GM19351 (cell line): ENCODE measurements at regions not wholly inside any gene's neighbourhood (a gene's known extent, or its start where the extent isn't known, plus 50 kb on each side); places are given as distances from the start of the nearest gene placed in this dataset.

Experiments used
- ATAC-seq: cut with Tn5 transposase; IDR thresholded peaks from one replicate; pipeline ENCODE4 v1.9.1; 2021; ENCODE audit warnings: mild to moderate bottlenecking, moderate library complexity; ENCODE audit not compliant: unreplicated experiment

DNA sequence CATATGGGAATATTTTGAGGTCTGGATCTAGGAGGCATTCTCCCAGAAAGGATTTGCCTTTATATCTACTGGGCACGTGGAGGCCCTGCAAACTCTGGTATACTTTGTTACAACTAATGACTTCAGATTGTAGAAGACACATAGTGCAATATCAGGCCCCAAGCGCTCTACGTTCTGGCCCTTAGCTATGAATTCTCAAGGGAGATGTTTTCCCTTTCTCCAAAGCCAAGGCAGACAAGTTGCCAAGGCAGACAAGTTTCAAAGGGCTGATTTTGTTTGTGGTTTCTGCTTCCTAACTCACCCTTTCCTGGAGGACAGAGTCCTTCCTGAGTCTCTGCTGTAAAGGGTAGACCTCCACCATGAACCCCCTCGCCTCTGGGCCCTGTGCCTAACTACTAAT, 99.4 kb upstream of the CTTNBP2 start:
- no peak for ATAC-seq

GRCh38 chr7:117973975-117974374, 100.7 kb upstream of the CTTNBP2 start:
- no peak for ATAC-seq

GRCh38 chr7:117974891-117975290, 101.7 kb upstream of the CTTNBP2 start:
- no peak for ATAC-seq

GRCh38 chr7:117975476-117975875, 102.2 kb upstream of the CTTNBP2 start:
- no peak for ATAC-seq

DNA sequence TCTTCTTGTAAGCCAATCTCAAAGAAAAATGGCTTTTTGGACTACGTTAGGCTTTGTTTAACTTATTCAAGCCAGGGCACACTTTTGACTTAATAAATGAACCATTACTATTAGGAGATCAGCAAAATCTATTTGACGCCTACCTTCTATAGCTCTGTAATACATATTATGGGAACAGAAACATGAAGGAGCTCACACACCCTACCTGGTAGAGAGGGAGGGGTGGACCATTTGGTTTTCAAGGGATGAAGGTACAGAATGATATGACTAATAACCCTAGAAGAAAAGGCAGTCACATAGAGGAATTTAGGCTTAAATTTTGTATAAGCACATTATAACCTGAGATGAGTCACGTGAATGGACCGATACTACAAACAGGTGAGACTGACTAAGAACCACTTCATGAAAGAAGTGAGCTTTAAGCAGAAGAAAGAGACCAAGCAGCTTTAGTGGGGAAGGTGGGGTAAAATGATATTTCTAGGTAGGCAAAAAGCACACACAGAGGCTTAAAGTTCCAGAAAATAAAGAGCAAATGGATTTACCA, 106.8 kb upstream of the CTTNBP2 start:
- no peak for ATAC-seq

DNA sequence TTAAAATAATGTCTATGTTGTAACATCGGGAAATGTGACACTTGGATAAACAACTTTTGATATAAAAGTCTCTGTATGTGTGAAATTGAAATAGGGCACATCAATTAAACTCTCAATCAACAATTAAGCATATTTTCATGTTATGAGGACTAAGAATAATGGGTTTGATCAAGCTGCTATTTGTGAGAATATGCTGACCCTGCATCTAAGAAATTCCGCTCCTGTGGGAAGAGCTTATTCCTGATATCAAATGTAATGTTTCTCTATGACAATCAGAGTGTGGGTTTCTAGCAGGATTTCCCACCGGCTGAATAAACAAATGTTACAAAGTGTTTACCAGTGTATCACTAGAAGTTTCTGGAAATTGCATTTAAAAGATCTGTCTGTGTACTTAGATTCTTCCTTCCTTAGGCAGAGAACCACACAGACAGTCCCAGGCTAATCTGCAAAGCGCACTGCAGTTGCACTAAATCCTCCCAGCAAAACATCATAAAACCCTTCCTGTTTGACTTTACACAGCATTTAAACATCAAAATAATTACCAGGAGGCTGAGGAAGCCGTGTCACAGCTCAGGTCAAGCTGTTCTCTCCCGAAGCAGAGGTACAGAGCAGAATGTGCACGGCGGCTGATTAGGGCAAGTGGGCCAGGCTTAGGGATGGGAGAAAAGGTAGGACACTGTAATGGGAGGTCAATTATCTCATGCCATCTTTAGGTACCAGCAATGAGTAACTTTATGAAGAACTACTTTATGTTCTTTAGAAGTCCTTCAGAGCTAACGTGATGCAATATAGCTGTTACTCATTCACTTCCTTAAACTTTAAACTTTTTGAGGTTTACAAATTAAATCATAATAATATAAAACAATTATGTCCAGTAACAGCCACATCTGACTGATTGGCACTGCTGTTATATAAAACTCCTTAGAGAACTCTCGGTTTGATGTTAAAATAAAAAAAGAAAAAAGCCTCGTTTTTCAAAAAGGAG, 109.1 kb upstream of the CTTNBP2 start:
- ATAC-seq = no peak

- no peak for ATAC-seq
Measured at GRCh38 chr7:117986645-117987269, 113.5 kb upstream of the CTTNBP2 start.

GRCh38 chr7:117990834-117991233, 117.6 kb upstream of the CTTNBP2 start:
- ATAC-seq = no peak

DNA sequence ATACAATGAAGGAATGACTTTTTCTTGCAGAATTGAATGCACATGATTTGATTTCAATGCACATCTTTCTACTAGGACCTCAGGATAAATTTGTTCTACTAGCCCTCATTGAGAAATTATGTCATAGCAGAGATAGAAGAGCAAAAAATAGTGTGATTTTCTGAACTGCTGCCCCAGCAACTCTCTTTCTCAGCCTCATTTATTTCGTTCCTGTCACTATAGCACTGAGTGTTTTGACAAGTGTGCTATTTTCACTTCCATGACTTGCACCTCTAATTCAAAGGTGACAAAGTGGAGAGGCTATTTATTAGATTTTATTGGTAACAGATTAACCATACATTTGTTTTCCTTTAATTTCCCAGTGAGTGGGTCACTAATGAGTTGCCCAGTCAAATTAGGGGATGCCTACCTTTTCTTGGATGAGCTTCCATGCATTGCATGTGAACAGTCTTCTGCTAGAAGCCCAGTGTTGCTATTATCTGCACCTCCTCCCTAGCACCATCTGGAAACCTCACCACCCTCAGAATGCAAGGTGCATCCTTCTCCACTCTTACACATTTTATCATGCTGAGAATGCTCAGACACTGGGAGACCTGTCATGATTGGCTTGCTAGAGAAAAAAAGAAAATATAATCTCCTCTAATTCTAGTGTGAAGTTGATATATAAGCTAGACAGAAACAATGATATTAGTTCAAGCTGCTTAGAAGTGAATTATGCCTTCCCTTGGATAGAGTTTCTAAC, 119.6 kb upstream of the CTTNBP2 start:
- no peak for ATAC-seq

- peak; percentile 98 for ATAC-seq
Measured at GRCh38 chr7:117993377-117994003, 120.2 kb upstream of the CTTNBP2 start.

- ATAC-seq = no peak
Measured at GRCh38 chr7:117995850-117996650, 122.8 kb upstream of the CTTNBP2 start.

GRCh38 chr7:117997862-117998825, 124.9 kb upstream of the CTTNBP2 start:
- ATAC-seq = no peak

DNA sequence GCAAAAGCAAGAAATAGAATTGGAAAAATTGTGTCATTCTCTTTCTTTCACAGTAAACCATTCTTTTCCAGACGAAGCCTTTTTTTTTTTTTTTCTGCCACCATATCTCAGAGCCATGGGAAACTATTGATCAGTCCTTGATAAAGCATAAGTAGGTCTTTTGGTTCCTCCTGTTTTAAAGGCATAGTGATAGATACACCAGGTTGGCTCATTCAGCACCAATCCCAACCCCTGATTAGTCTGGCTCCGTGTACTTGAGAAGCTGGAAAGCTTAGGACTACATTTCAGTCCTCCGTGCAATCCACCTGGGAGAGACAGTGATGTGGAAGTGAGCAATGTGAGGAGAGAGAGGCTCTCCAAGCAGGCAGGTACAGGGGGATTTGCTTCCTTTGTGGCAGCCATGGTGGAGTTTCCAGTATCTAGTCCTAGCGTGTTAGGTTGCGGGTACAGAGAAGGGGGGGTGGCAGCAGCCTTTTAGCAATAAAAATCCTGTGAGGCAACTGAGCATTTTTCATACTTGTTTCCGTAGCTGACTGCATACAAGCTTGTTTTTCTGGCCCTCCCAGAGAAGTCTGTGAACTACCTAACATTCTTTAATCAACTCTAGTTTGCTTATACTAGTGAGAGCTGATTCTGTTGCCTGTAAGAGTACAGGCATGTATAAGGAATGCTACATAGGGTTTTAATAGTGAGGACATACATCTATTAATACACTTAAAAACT, 127.4 kb upstream of the CTTNBP2 start:
- no peak for ATAC-seq

DNA sequence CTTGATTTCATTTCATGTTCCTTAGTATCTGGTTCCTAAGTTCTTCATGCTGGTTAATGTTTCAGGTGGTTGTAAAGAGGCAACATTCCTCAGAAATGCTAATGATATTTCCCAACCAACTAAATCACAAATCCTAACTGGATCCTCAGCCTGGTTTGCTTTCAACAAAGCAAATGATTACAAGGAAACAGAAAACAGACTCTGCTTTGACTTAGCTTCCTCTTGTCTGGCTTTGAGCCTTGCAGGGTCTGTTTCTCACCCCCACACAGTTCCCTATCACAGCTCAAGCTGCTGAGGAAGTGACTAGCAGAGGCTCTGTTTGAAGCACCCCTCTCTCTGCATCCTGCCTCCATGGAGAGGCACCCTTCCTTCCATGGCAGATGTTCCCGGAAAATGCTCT, 130.2 kb upstream of the CTTNBP2 start:
- ATAC-seq = no peak

DNA sequence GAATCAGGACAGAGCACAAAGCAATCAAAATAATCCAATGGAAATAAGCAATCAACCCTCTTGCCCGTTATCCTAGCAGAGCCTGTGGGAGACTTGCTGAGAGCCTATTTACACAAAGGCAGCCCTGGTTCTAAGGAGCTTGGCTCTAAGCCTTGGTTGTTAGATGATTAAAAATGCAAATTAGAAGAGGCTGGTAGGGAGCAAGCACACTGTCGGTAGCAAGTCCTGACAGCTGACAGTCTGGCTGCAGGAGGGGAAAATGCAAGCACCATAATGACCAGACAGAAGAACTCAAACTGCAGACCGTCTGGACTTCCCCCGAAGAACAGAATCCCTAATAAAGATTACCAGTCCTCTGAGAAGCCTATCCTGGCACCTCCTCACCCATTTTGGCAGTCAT, 131.8 kb upstream of the CTTNBP2 start:
- no peak for ATAC-seq

GRCh38 chr7:118006979-118007378, 133.7 kb upstream of the CTTNBP2 start:
- no peak for ATAC-seq

DNA sequence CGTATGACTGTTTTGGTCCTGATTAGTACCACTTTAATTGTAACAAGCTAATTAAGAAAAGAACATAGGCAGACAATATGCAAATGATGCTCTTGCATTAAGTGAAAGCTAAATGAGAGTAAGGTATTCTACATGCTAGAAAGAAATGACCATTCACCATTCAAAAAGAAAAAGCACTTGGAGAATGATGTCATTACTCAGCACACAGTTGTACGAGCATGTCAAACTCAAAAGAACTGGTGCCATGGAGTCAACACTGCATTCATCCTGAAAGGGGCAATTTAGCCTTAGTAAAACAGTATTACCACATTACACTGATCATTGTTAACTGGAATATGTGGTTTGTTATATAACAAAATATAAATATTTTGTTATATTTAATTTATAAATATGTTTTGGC, 136.2 kb upstream of the CTTNBP2 start:
- no peak for ATAC-seq

DNA sequence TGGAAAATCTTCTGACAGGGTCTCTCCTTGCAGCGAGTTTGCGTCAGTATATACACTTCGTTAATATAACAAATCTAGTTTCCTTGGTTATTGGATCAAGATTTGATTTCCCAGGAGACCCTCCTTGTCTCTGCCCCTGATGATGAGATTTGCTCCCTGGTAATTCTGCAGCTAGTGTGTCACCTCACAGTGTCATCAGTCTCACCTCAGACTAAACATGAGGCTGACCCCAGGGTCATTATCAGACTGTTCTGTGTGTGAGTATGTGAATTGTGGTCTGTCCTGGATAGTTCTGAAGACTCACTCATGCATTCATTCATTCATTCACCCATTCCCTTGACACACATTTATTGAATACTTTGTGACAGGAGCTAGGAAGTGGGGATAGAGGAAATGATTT, 138.4 kb upstream of the CTTNBP2 start:
- ATAC-seq = no peak
